GM21423 (cell line): ENCODE measurements at regions not wholly inside any gene's neighbourhood (a gene's known extent, or its start where the extent isn't known, plus 50 kb on each side); places are given as distances from the start of the nearest gene placed in this dataset.

Experiments
- ATAC-seq: cut with Tn5 transposase; IDR thresholded peaks from one replicate; pipeline ENCODE4 v1.9.1; 2021; ENCODE audit warnings: mild to moderate bottlenecking, moderate library complexity; ENCODE audit not compliant: unreplicated experiment

GRCh38 chr20:48166082-48166835 lies 381.0 kb upstream of the SULF2 start:
- ATAC-seq: no peak

DNA sequence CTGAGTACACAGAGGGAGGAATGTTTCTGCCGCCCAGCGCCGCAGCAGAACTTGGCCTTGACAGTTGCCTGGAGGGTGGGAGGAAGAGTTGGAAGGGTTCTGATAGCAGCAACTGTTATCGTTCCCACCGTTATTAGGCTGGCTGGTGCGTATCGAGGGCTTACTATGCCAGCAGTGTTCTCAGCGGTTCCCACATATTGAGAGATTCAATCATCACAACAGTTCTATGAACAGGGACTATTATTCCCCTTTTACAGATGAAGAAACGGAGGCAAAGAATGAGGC lies 380.1 kb upstream of the SULF2 start:
- no peak for ATAC-seq

- ATAC-seq: no peak
Measured at GRCh38 chr20:48164566-48165400, 379.5 kb upstream of the SULF2 start.

GRCh38 chr20:48164034-48164433 lies 378.8 kb upstream of the SULF2 start:
- no peak for ATAC-seq

- ATAC-seq: no peak
Measured at GRCh38 chr20:48163505-48163904, 378.2 kb upstream of the SULF2 start.

DNA sequence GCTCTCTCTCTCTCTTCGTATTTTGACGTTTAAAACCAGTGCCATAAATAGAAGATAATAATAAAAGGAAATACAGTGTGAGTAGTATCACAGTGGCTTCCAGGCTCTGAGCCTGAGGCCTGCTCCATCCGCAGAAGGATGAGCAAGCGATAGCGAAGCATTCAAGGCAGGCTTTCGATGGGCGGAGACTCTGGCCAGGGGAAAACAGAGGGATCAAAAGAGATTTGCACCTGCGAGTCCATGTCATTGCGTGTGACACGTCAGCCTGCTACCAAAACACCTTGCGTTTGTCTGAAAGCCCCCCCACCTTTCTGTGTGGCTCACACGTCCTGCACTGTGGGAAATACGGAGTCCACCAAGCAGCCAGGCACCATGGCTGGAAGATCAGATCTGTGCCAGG lies 377.3 kb upstream of the SULF2 start:
- ATAC-seq: no peak

DNA sequence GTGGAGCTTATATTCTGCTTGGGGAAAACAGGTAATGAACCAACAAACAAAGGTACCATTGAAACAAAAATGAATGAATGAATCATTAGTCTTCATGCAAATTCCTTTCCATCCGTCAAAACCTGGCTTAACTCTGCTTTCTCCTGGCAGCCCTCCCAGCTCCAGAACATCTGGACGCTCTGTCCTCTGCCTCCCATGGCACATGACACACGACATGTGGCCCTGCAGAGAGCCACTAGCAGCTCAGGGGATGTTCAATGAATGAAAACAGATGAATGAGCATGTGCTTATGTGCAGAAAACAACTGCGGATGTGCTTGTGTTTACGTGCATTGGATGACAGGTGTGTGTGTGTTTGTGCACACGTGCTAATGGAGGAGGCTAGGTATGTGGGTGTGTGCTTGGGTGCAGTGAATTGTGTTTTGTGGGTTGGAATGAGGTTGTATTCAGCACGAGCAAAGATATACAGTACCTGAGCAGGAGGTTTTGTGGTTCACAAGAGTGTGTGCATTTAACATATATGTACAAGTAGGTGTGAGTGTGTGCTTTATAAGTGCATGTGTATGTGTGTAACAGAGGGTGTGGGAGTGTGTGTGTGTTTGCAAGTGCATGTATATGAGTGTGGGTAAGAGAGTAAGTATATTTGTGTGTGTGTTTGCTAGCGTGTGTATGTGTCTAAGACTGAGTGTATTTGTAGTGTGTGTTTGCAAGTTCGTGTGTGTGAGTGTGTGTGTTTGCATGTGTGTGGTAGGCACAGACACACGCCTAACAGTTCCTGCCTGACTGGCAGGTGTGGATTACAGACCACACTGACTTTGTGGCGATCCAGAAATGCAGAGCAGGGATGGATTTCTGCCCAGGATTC lies 374.1 kb upstream of the SULF2 start:
- no peak for ATAC-seq

DNA sequence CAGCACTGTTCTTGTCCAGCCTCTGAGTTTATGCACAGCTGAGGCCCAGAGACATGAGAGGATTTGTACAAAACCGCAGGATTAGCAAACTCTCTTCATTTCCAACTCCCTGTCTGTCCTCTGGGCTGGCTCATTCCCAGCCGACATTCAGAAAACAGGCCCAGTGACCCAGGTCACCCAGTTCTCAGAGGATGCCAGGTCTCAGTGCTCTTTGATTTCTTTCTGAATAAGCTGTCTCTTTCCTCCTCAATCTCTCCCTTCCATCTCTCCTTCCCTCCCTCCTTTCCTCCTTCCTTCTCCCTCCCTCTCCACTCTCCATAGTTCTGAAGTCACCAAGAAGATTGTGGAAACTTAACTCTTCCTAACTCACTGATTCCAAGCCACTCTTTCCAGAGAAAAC lies 372.7 kb upstream of the SULF2 start:
- no peak for ATAC-seq

- no peak for ATAC-seq
Measured at GRCh38 chr20:48156951-48157700, 371.8 kb upstream of the SULF2 start.

- ATAC-seq: no peak
Measured at GRCh38 chr20:48156521-48156920, 371.2 kb upstream of the SULF2 start.

- ATAC-seq: no peak
Measured at GRCh38 chr20:48155268-48155667, 370.0 kb upstream of the SULF2 start.

GRCh38 chr20:48154040-48154765 lies 368.9 kb upstream of the SULF2 start:
- no peak for ATAC-seq

DNA sequence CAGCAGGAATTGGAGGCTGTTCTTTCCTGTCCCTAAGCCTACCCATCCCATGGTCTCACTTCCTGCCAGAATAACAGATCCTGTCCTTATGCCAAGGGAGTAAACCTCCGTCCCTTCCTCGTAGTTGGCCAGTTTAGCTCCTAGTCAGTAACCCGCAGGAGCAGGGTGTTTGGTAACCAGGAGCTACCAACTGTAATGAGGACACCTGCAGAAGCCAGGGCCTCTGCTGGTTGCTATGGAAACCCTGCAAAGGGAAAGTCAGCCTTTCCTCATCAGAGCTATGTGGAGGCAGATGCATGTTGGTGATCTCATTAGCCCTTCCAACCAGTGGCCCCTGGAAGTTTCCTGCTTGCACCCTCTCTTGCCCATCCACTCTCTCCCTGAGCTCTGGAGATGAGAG lies 368.2 kb upstream of the SULF2 start:
- ATAC-seq: no peak

GRCh38 chr20:48153103-48153502 lies 367.8 kb upstream of the SULF2 start:
- ATAC-seq: no peak

GRCh38 chr20:48150568-48150967 lies 365.3 kb upstream of the SULF2 start:
- no peak for ATAC-seq

DNA sequence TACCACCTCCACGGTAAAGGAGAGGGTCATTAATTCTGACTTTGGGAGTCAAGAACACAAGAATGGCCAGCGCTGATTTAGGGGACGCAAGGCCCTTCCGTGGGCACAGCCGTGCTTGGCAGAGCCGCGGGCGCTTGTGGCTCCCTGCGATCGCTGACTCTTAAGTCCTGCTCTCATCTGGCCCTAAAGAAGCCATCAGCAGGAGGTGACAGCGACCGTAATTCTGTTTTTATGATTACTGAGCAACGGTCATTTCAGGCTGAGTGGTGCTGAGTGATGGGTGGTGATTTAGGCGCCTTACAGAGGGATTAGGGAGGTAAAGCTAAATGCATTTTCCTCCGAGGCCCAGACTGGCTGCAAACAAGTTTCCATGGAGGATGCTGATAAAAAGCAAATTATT lies 364.6 kb upstream of the SULF2 start:
- ATAC-seq: no peak

DNA sequence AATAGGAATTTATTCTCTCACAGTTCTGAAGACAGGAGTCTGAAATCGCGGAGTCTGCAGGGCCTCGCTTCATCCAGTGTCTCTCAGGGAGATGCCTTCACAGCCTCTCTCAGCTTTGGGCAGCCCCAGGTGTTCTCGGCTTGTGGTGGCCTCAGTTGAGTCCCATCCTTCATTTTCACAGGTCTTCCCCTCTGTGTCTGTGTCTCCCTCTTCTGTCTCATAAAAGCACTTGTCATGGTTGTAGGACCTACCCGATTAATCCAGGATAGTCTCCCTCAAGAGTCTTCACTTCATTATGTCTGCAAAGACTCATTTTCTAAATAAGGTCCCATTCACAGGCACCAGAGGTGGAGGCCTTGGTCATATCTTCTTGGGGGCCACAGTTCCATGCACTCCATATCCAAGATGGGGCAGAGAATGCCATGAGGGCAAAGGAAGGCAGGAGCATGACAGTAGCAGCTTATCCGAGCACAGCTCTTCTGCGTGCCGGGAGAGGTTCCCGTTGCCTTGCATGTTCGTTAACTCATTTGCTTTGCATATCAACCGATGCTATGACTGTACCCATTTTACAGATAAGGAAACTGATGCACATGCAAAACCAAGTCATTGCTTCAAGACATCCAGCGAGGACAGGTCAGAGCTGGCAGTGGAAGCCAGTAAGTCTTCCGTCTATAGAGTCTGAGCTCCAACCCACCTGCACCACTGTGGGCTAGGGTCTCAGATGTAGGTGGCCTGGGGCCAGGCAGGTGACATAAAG lies 363.8 kb upstream of the SULF2 start:
- ATAC-seq: no peak

DNA sequence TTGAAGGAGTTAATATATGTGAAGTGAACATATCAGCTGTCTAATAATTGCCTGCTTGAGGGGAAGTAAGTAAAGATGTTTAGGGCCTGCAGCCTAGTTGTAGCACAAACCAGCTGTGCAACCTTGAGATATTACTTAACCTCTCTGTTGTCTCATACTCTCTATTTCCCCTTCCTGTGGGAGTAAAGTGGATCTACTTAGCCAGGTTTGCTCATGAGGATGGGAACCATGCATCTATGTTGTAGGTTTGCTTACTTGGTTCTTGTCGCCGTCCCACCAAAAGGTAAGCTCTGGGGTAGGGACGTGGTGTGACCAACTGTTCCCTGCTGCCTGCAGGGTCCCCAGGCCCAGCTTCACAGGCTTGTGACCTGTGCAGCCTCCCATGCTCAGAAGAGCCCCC lies 362.7 kb upstream of the SULF2 start:
- no peak for ATAC-seq

- no peak for ATAC-seq
Measured at GRCh38 chr20:48147311-48147710, 362.0 kb upstream of the SULF2 start.

GRCh38 chr20:48146877-48147276 lies 361.6 kb upstream of the SULF2 start:
- ATAC-seq: no peak
